Psoas muscle (tissue), 7 donors: ENCODE measurements at regions not wholly inside any gene's neighbourhood (a gene's known extent, or its start where the extent isn't known, plus 50 kb on each side); places are given as distances from the start of the nearest gene placed in this dataset.

Source experiments
- ATAC-seq, 4 donors: fragments of 200-7000 bp; cut with Tn5 transposase; one replicate each; pipeline ENCODE4 v1.9.1; 2020; ENCODE audit warnings: moderate library complexity in 3 of 4, mild to moderate bottlenecking in 2 of 4
- DNase-seq, 2 donors: peaks; one replicate each; pipeline ENCODE4 v3.0.0-alpha.2; 2020
- H3K27ac ChIP-seq: fragments of 200-600 bp; one replicate; pipeline ENCODE4 v1.8.0; 2022
- H3K27me3 ChIP-seq, 3 donors: fragments of 200-600 bp in 1 of 3; one replicate each; pipeline versions ENCODE4 v1.6.1 to v1.8.0; 2013 to 2022; ENCODE audit warnings: low read length in 2 of 3, mild to moderate bottlenecking in 2 of 3, moderate library complexity in 1 of 3; ENCODE audit not compliant: insufficient read depth in 3 of 3
- H3K36me3 ChIP-seq, 2 donors: fragments of 200-600 bp in 1 of 2; one replicate each; pipeline versions ENCODE4 v1.6.1 to v1.8.0; 2013 to 2022; ENCODE audit warnings: low read depth in 1 of 2, mild to moderate bottlenecking in 1 of 2, moderate library complexity in 1 of 2; ENCODE audit not compliant: insufficient read depth in 1 of 2
- H3K4me1 ChIP-seq: fragments of 200-600 bp; one replicate; pipeline ENCODE4 v1.8.0; 2022
- H3K4me3 ChIP-seq: fragments of 200-600 bp; one replicate; pipeline ENCODE4 v1.8.0; 2022; ENCODE audit warnings: mild to moderate bottlenecking
- H3K9me3 ChIP-seq: fragments of 200-600 bp; one replicate; pipeline ENCODE4 v1.8.0; 2022
- CTCF ChIP-seq: fragments of 200-600 bp; IDR thresholded peaks from one replicate; pipeline ENCODE4 v1.8.0; 2022; ENCODE audit warnings: antibody characterized with exemption
- WGBS, 3 donors: extraction: QIAGEN DNeasy Blood & Tissue Kit; methylation state at CpG; one replicate each; pipeline versions ENCODE4 v1.1.6 to v1.1.7; 2013; 5-methylcytosine and 5-hydroxymethylcytosine counted together
- intact Hi-C, 2 donors: fragments of 100-400 bp; cut with DNase I; formaldehyde crosslinking; loops; one replicate each; pipeline versions ENCODE4 v1.11.0 to v1.14.2; 2022
- donor health status: healthy with polysubstance abuse.
- donor health status: DM: no; HTN: no; CAD: no; lungs with moderate emphysema.
- donor health status: Bipolar disorder and iron deficiency.
- donor health status: healthy.
- donor health status: DM: yes; HTN: yes; CAD: no.
- donor health status: DM: no; HTN: no; CAD: no.
- donor health status: DM: yes; HTN: yes; CAD: no.

DNA sequence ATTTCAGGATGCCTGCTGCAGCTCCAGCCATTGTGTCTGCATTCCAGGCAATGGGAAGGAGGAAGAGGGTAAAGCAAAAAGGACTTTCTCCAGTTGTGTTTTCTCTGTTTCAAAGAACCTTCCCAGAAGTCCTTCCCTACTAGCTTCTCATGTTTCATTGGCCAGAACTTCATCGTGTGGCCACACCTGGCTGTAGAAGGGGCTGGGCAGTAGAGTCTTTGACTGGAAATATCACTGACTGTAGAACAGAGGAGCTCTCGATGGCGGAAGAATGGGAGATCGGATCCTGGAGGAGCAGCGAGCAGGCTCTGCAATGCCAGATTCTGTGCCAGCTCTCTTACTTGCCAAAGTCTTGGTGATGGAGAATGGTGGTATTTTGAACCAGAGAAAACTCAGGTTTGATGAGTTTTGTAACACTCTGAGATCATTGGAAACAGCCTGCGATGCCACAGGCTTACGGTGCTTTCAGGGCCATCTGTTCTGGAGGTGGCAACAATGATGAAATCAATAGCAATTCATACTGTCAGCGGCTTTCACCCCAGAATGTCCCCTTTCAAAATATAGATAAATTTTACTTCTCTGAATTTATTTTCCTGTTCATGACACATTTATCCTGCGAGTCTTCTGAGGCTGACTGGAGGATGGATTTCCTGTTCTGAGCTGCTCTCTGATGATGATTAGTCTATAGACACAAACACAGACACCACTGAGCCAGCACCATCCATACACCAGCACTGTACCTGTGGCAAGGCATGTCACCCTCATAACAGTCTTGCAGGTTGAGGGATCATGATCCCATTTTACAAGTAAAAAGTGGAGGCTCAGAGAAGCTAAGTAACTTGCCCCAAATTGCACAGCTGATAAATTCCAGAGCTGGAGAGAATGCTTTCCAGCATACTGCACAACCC lies 204.2 kb downstream of the EMX2 start:
- H3K36me3 ChIP-seq: no peaks in the 10 kb centered on the region

DNA sequence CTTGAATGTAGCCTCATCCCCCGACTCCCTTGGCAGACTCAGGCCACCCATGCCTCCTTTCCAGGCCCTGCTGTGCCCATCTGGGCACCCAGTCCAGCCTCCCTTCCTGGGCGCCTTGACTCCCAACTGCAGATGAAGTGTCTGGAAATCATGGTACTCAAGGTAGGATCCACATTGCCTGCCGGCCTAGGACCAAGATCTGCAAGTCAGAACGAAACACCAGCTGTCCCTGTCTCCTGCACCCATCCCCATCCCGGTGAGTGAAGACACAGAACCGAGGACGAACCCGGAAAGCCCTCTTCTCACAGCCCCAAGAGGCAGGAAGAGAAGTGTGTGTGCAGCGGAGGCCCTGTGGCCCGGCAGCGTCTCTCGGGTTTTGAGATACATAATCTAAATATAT lies 205.1 kb downstream of the EMX2 start:
- H3K4me1 ChIP-seq: no peaks in the 10 kb centered on the region
- ATAC-seq (no peak), DNase-seq (no peak)
- H3K27ac ChIP-seq: no peak overlapping the region
- no peaks in the 10 kb centered on the region for H3K9me3 ChIP-seq
- no peak overlapping the region for H3K4me3 ChIP-seq
- no peaks in the 10 kb centered on the region for H3K36me3 ChIP-seq
- peaks cover 0 to 2% (median 0%) of the 10 kb centered on the region in 3 donors for H3K27me3 ChIP-seq
- 81 to 85% (median 85%) methylated on average over 12 of the region's 12 CpGs for WGBS, 3 donors
- intact Hi-C loops: no loop called here
- TF ChIP-seq CTCF: no peak

More for the DNA sequence above, 204.2 kb downstream of the EMX2 start:
- peaks cover 0 to 2% (median 0%) of the 10 kb centered on the region in 3 donors for H3K27me3 ChIP-seq
- ATAC-seq (no peak), DNase-seq (no peak)
- TF ChIP-seq CTCF: no peak
- intact Hi-C loops: no loop called here
- H3K4me3 ChIP-seq: no peak overlapping the region
- no peak overlapping the region for H3K27ac ChIP-seq
- no peaks in the 10 kb centered on the region for H3K4me1 ChIP-seq
- 78 to 79% (median 79%) methylated on average over 9 of the region's 9 CpGs for WGBS, 3 donors
- H3K9me3 ChIP-seq: no peaks in the 10 kb centered on the region

DNA sequence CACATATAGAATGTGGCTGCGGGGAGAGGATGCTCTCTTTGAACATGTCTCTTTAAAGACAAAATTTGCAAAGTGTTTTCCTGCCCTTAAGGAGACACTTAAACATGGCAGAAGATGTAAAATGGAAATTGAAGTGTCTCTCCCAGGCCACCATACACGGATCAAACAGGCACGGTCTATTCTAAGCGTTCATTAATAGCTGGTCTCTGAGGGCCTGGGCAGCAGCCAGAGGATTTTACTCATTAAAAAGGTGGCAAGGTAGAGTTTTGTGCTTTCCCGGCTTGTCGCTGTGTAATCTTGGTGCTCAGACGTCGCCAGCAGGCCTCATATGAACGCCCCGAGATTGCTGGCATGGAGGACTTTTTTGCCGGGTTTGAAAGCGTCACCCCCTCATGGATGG lies 205.5 kb downstream of the EMX2 start:
- H3K36me3 ChIP-seq: no peaks in the 10 kb centered on the region
- no peak overlapping the region for H3K4me3 ChIP-seq
- intact Hi-C loops: no loop called here
- ATAC-seq (no peak), DNase-seq (no peak)
- H3K27ac ChIP-seq: no peak overlapping the region
- TF ChIP-seq CTCF: no peak
- H3K4me1 ChIP-seq: no peaks in the 10 kb centered on the region
- H3K9me3 ChIP-seq: no peaks in the 10 kb centered on the region
- 81 to 83% (median 83%) methylated on average over 12 of the region's 12 CpGs for WGBS, 3 donors
- peaks cover 0 to 2% (median 0%) of the 10 kb centered on the region in 3 donors for H3K27me3 ChIP-seq

DNA sequence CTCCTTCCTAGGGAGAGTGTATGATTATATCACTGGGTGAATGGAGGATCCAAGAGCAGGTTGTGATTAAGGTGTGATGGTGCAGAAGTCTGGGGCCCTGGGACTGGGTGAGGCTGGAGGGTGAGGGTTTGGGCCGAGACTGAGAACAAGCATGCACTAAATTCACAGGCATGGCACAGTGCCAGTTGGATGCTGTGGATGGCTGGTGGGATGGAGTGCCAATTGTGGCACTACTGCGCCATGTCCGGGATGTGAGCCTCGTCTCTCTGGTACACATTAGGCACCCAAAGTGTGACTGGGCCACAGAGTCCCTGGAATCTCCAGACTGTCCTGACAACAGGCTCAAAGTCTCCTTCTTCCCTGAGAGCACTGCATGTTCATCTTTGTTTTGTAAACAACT lies 208.1 kb downstream of the EMX2 start:
- WGBS, 3 donors: 52 to 64% (median 55%) methylated on average over 4 of the region's 4 CpGs
- no peaks in the 10 kb centered on the region for H3K4me1 ChIP-seq
- no peaks in the 10 kb centered on the region for H3K36me3 ChIP-seq
- intact Hi-C loops: no loop called here
- no peak overlapping the region for H3K4me3 ChIP-seq
- no peaks in the 10 kb centered on the region for H3K9me3 ChIP-seq
- no peak overlapping the region for H3K27ac ChIP-seq
- ATAC-seq (no peak), DNase-seq (no peak)
- no peaks in the 10 kb centered on the region for H3K27me3 ChIP-seq
- no peak for TF ChIP-seq CTCF

DNA sequence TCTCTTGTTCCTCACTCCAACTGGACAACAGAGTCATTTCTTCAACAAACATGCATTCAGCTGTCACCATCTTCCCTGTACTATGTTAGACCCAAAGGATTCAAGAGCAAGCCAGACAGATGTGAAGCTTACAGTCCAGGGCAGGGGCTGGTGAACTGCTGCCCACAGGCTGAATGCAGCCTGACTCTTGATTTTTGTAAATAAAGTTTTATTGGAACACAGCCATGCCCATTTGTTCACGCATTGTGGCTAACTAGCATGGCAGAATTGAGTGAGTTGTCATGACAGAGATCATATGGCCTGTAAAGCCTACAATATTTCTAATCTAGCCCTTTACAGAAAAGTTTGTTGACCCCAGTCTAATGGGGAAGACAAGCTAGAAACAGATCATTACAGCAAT lies 208.7 kb downstream of the EMX2 start:
- no peak for ATAC-seq
- Histone ChIP-seq H3K4me3 (no peak overlapping the region), H3K9me3 (no peaks in the 10 kb centered on the region), H3K27me3 (no peaks in the 10 kb centered on the region), H3K4me1 (no peaks in the 10 kb centered on the region), H3K27ac (no peak overlapping the region), H3K36me3 (no peaks in the 10 kb centered on the region)
- WGBS, 3 donors: 79 to 91% (median 83%) methylated on average over 1 of the region's 1 CpG
- no peak for TF ChIP-seq CTCF
- DNase-seq: no peak
- intact Hi-C loops: no loop called here
